ENCODE measurements at regions not wholly inside any gene's neighbourhood (a gene's known extent, or its start where the extent isn't known, plus 50 kb on each side); places are given as distances from the start of the nearest gene placed in this dataset.

GRCh38 chr14:86882818-86883217 lies 1110.2 kb downstream of the GALC start:
- Histone ChIP-seq H3K27ac (ENCODE audit: low read depth in 1 of 2, low read length in 1 of 2) (no peak overlapping the region), H3K9ac (ENCODE audit: insufficient read depth in 1 of 2, low read length in 2 of 2) (no peak overlapping the region), H3K4me1 (ENCODE audit: control insufficient read depth in 5 of 5, insufficient read depth in 5 of 5, low read length in 5 of 5) (no peaks in the 10 kb centered on the region), H3K9me3 (ENCODE audit: control insufficient read depth in 4 of 4, insufficient read depth in 3 of 4, low read length in 3 of 4) (no peaks in the 10 kb centered on the region), H3K27me3 (ENCODE audit: control insufficient read depth in 3 of 3, insufficient read depth in 3 of 3, low read length in 2 of 3) (peaks cover 0 to 3% (median 0%) of the 10 kb centered on the region in 3 donors), H3K4me3 (no peak overlapping the region), H3K36me3 (ENCODE audit: control insufficient read depth in 4 of 4, insufficient read depth in 4 of 4, low read length in 4 of 4) (no peaks in the 10 kb centered on the region)
- 54 to 57% methylated on average over 3 of the region's 3 CpGs for WGBS, 2 donors
- no peak for TF ChIP-seq CTCF (IDR thresholded peaks at IDR 0.05; ENCODE audit: control extremely low read depth, extremely low read depth)
- ATAC-seq (ENCODE audit: insufficient read depth, low FRiP score) (no peak), DNase-seq (no peak)

- H3K27ac ChIP-seq (ENCODE audit: low read depth in 1 of 2, low read length in 1 of 2) = no peak overlapping the region
- no peak overlapping the region for H3K4me3 ChIP-seq
- H3K36me3 ChIP-seq (ENCODE audit: control insufficient read depth in 4 of 4, insufficient read depth in 4 of 4, low read length in 4 of 4) = no peaks in the 10 kb centered on the region
- no peak overlapping the region for H3K9ac ChIP-seq (ENCODE audit: insufficient read depth in 1 of 2, low read length in 2 of 2)
- no peak for ATAC-seq (ENCODE audit: insufficient read depth, low FRiP score)
- WGBS, 2 donors = 91 to 94% methylated on average over 3 of the region's 3 CpGs
- no peaks in the 10 kb centered on the region for H3K9me3 ChIP-seq (ENCODE audit: control insufficient read depth in 4 of 4, insufficient read depth in 3 of 4, low read length in 3 of 4)
- TF ChIP-seq CTCF (IDR thresholded peaks at IDR 0.05; ENCODE audit: control extremely low read depth, extremely low read depth) = no peak
- H3K4me1 ChIP-seq (ENCODE audit: control insufficient read depth in 5 of 5, insufficient read depth in 5 of 5, low read length in 5 of 5) = no peaks in the 10 kb centered on the region
- no peaks in the 10 kb centered on the region for H3K27me3 ChIP-seq (ENCODE audit: control insufficient read depth in 3 of 3, insufficient read depth in 3 of 3, low read length in 2 of 3)
- DNase-seq = no peak
These were observed 1127.0 kb downstream of the GALC start for GRCh38 chr14:86865934-86866333.

GRCh38 chr14:86858591-86858990 lies 1134.4 kb downstream of the GALC start:
- DNase-seq (no peak), ATAC-seq (ENCODE audit: insufficient read depth, low FRiP score) (no peak)
- H3K4me3 ChIP-seq = no peak overlapping the region
- 72 to 78% methylated on average over 6 of the region's 6 CpGs for WGBS, 2 donors
- H3K4me1 ChIP-seq (ENCODE audit: control insufficient read depth in 5 of 5, insufficient read depth in 5 of 5, low read length in 5 of 5) = no peaks in the 10 kb centered on the region
- H3K27ac ChIP-seq (ENCODE audit: low read depth in 1 of 2, low read length in 1 of 2) = no peak overlapping the region
- no peak overlapping the region for H3K9ac ChIP-seq (ENCODE audit: insufficient read depth in 1 of 2, low read length in 2 of 2)
- no peaks in the 10 kb centered on the region for H3K9me3 ChIP-seq (ENCODE audit: control insufficient read depth in 4 of 4, insufficient read depth in 3 of 4, low read length in 3 of 4)
- H3K27me3 ChIP-seq (ENCODE audit: control insufficient read depth in 3 of 3, insufficient read depth in 3 of 3, low read length in 2 of 3) = no peaks in the 10 kb centered on the region
- TF ChIP-seq CTCF (IDR thresholded peaks at IDR 0.05; ENCODE audit: control extremely low read depth, extremely low read depth) = no peak
- H3K36me3 ChIP-seq (ENCODE audit: control insufficient read depth in 4 of 4, insufficient read depth in 4 of 4, low read length in 4 of 4) = no peaks in the 10 kb centered on the region

- no peak overlapping the region for H3K4me3 ChIP-seq
- H3K4me1 ChIP-seq (ENCODE audit: control insufficient read depth in 5 of 5, insufficient read depth in 5 of 5, low read length in 5 of 5) = no peaks in the 10 kb centered on the region
- H3K9me3 ChIP-seq (ENCODE audit: control insufficient read depth in 4 of 4, insufficient read depth in 3 of 4, low read length in 3 of 4) = no peaks in the 10 kb centered on the region
- no peaks in the 10 kb centered on the region for H3K27me3 ChIP-seq (ENCODE audit: control insufficient read depth in 3 of 3, insufficient read depth in 3 of 3, low read length in 2 of 3)
- TF ChIP-seq CTCF (IDR thresholded peaks at IDR 0.05; ENCODE audit: control extremely low read depth, extremely low read depth) = no peak
- ATAC-seq (ENCODE audit: insufficient read depth, low FRiP score) = no peak
- WGBS, 2 donors = 64 to 75% methylated on average over 3 of the region's 3 CpGs
- no peak overlapping the region for H3K9ac ChIP-seq (ENCODE audit: insufficient read depth in 1 of 2, low read length in 2 of 2)
- H3K27ac ChIP-seq (ENCODE audit: low read depth in 1 of 2, low read length in 1 of 2) = no peak overlapping the region
- DNase-seq = peak in 2 of 3 donors; percentile 6 to 14
- no peaks in the 10 kb centered on the region for H3K36me3 ChIP-seq (ENCODE audit: control insufficient read depth in 4 of 4, insufficient read depth in 4 of 4, low read length in 4 of 4)
These were observed 1135.0 kb downstream of the GALC start for GRCh38 chr14:86858031-86858430.
